Hindlimb muscle (tissue), 1 donor: ENCODE measurements at regions not wholly inside any gene's neighbourhood (a gene's known extent, or its start where the extent isn't known, plus 50 kb on each side); places are given as distances from the start of the nearest gene placed in this dataset.
"Not testable (repeated sequence)": the region's sequence is repeated elsewhere in the genome, so short reads cannot be mapped to it uniquely, and the experiment has no call there.

Source experiments
- DNase-seq: peaks from one replicate; pipeline ENCODE4 v3.0.0-alpha.2; 2013

DNA sequence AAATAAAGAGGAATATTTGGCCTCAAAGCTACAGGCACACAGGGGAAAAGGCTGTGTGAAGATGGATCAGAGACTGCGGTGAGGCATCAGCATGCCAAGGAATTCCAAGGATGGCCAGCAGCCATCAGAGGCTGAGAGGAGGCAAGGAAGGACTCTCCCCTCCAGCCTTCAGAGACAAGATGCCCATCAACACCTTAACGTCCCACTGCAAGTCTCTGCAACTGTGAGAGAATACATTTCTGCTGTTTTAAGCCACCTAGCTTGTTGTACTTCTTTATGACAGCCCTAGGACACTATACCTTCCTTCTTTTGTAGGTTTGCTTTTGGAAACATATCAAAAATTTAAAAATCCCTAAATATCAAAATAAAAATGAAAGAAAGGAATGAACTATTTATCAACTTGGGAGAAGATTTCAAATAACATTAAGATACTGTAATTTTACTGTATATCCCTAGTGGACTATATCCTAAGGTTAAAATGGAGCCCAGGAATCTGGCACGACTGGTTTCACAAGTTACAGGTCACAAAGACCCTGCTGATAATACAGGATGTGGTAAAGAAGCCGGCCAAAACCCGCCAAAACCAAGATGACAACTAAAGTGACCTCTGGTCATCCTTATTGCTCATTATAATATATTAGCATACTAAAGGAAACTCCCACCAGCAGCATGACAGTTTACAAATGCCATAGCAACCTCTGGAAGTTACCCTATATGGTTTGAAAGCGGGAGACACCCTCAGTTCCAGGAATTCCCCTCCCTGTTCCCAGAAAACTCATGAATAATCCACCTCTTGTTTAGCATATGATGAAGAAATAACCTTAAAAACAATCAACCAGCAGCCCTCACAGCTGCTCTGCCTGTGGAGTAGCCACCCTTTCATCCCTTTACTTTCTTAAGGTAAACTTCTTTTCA, 185.2 kb downstream of the AVL9 start:
- no peak for DNase-seq

DNA sequence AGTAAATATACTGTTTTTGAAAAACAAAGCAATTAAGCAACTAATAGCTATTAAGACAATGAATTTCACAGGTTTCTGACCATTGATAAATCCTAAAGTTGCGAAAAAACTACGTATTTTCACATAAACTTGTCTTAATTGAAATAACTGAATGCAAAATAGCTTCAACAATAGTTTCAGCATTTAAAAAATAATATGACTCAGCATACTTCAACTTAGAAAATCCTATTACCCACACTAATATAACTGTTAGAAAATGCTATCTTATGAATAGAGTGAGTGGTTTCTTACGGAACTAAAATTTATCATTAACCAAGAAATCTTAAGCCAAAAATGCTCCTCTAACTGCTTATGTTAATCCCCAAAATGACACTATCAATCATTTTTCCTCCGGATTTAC, 183.9 kb downstream of the AVL9 start:
- DNase-seq = no peak

DNA sequence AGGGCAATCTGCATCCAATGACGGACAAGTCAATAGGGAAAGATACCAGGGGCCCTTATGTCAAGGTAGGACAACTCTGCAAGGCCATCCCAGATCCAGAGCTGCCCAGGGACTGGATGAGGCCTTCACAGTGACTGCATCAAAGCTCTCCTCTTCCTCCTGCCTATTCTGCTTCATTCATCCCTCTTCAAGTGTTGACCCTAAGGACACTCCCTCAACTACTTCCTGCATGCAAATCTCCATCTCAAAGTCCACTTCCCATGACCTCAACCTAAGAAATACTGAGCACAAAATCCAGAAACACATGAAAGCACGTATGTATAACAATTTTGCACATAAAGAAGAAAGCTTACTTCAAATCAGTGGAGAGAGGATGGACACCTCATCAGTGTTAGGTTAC, 182.3 kb downstream of the AVL9 start:
- DNase-seq = no peak

DNA sequence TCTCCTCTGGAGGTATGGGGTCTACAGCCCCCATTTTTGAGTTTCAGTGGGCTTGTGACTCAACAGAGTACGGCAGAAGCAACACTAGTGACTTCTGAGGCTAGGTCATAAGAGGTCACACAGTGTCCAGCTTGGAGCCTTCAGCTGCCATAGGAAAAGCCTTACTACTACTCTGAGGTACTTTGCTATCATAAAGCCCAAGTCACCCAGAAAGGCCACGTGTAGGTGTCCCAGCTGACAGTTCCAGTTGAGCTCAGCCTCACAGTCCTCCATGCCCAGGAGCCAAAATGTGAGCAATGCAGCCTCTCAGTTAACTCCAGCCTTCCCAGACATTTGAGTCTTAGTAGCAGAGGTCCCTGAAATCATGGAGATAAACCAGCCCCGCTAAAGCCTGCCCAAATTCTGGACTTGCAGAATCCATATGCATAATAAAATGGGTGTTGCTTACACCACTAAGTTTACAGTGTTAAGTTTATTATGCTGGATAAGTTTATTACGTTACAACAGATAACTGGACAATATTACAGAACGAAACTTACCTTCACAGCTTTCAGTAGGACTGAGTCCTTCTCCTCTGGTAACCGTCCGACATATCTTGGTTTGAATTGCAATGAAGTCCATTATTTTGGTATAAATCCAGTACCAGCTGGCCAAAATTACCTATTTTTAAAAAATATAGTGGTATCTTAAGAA, 181.1 kb downstream of the AVL9 start:
- no peak for DNase-seq

DNA sequence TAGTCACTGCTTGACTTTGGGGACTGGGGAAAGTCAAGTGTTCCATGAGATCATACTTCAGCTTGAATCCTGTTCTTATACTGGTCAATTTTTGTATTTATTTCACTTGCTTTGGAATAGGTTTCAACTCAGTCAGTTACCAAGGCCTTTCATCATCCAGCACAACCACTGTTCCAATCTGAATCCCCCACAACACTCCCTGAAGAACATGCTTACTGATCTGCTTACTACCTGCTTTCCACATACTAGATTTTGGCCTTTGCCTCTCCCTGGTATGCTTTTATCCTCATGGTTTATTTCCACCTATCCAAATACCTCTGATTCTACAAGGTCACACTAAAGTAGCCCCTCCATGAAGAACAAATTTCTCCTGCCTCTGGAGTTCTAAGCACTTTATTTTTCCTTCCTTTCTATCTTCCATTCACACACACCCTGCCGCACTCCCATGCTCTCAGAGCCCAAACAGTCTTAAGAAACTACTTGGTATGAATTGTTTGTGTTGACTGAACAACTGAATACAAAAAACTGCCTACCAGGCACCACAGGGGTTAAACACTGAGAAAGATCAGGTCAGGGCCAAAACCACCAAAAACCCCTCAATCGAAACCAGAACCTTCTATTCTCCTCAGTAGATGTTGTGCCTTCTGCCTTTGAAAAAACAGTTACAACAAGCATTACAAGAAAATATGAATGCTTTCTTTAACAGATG, 178.1 kb downstream of the AVL9 start:
- DNase-seq = no peak

DNA sequence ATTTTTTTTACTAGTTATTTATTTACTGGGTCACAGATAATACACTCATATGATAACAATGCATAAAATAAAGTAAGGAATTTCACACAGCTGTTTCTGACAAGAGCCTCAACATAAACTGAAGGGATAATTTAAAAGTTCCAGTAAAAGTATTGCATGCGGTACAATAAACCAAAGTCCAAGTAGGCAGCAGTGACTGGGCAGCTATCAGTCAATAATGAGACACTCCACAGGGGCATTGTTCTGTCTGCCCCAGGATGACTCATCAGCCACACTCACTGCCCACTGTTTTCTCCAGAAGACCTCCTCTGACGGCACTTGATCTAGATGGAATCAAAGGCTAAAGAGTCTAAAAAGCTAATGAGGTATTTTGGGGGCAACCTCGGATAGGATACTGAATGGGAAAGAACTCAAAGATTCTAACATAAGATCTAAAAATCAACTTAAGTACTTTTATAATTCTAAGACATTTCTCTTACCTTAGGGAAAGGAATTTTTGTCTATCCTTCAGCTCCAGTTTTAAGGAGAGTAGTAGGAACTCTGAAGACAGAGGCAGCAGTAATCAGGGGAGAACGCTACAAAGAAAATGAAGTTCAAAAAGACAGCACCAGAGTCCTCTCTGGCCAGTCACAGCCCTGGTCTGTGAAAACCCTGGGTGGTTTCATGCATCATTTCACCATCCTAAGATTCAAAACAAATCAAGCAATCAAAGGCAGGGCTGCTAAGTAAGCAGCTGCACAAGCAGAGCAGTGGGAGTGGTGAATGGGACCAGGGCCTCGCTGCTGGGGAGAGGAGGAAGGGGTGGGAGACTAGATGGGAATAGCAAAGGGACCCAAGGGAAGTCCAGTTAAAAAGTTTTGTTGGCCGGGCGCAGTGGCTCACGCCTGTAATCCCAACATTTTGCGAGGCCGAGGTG, 175.1 kb downstream of the AVL9 start:
- no peak for DNase-seq

DNA sequence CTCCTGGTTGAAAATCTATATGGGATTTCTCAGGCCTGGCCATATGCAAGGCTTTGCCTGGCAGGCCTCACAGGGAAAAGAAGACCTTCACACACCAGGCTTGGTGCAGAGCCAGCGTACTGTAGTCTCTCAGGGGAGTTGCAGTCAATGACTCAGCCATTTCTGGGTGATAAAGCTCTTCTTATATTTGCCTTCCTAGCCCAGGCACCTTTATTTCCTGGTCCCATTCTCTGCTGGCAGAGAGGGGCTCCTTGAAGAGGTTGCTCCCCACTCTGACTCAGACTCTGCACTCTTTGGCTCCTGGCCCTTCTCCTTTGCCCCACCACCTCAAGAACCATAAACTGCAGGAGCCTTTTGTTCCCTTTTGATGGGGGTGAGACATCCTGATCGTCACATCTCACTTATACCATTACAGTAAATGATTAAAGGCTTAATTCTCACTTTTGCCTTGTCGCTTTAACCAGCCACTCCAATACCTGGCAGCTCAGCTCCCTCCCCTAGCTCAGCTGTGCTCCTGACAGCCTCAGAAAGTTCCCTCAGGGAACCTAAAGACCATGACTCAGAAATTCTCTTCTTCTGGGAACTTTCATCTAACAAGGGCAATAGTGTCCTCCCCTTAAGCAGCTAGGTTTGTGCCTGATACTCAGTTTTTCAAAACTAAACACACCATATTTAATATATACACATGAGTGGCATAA, 174.0 kb downstream of the AVL9 start:
- DNase-seq = not testable (repeated sequence)

DNA sequence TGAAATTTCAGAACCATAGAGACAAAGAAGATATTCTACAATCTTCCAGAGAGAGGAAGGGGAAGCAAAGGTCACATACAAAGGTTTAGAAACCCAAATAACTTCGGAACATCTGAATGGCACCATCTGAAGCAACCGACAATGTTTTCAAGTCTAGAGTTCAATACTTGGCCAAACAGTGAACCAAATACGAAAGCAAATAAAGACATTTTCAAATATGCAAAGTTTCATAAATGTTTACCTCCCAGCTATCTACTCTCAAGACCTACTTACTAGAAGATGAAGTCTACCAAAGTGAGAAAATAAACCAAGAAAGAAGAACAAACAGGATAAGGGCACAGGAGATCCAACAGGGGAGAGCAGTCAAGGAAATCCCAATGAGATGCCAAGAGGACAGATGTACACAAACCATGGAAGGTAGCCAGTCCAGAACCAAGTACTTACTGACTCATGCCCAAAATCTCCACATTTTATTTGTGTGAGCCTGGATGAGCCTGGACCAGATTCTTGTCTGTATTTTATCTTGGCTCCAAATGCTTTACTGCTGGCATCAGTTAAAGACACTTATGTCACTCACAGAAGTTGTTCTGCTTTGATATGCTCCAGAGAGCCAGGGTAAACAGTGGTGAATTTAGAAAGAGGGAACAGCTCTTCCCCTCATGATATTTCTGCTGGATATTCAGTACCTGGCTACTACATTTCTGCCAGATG, 173.3 kb downstream of the AVL9 start:
- DNase-seq = not testable (repeated sequence)

DNA sequence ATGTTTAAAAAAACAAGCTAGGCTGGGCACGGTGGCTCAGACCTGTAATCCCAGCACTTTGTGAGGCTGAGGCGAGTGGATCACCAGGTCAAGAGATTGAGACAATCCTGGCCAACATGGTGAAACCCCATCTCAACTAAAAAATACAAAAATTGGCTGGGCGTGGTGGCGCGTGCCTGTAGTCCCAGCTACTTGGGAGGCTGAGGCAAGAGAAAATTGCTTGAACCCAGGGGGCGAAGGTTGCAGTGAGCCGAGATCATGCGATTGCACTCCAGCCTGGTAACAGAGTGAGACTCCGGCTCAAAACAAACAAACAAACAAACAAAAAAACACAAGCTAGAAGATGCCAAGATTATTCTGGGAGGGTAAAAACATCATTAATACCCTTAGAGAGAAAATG, 172.3 kb downstream of the AVL9 start:
- DNase-seq = not testable (repeated sequence)

DNA sequence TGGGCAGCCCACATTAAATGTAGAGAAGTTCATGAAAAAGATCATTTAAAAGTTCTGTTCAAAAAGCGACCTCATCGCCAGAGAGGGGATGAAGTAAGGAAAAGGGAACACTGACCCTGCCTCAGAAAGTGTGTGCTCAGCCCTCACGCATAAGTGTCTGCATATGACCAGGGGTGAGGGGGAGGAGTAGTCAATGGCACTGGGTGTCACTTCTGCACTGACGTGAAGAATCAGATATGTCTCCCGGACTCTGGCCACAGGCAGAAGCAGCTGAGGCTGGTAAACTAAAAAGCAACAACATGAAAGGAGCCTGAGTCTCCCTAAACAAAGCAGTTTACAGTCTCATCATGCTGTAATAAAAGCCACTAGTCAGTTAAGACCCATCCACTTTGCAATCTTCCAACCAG, 168.5 kb downstream of the AVL9 start:
- not testable (repeated sequence) for DNase-seq

DNA sequence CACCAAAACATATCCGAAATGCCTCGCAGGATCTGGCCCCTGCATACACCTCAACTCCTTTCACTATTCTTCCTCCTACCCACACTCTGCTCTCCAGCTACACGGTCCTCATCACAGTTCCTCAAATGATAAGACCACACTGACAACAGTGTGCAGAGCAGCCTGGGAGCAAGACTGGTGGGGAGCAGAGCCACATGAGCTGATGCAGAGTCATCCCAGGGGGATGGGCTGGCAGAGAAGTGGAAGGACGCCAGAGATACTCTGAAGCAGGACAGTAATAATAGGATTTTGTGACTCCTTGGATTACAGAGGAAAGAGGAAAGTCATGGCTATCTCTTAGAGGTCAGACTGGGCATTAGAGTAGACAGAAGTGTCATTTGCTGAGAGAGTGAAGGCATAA, 167.2 kb downstream of the AVL9 start:
- DNase-seq = not testable (repeated sequence)

DNA sequence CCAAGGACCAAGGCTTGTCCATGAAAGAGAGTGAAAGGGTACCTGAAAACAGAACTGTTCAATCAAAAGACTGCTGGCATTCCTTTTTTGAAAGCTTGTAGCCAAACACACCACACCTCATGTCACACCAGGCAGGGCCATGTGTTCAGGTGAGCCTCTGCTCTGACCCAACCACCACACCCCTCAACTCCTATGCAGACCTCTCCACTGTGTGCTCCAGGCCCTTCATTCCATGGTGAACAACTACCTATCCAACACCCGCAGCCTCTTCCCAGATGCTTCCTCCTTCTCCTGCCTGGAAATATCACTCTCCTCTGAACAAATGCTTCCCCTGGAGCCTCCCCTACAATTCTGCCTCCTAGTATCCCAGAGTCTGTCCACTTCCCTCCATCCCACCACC, 166.6 kb downstream of the AVL9 start:
- DNase-seq = no peak

DNA sequence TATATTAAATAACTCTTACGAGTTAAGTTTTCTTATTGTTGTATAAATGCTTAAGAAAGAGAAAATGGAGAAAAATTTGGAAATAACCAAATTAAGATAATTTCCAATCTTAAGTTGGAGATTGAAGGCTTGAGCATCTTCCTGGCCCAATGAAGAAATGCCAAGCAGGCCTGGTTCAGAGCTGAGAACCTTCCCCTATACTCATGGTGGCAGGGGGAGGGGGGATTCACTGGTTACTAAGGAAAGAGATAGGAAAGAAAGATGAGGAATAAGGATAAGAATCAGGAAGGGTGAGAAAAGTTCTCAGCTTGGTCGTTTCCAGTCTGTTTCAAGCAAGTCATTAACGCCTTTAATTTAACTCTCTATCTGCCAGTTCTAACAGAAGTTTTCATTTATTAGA, 166.2 kb downstream of the AVL9 start:
- DNase-seq = no peak

DNA sequence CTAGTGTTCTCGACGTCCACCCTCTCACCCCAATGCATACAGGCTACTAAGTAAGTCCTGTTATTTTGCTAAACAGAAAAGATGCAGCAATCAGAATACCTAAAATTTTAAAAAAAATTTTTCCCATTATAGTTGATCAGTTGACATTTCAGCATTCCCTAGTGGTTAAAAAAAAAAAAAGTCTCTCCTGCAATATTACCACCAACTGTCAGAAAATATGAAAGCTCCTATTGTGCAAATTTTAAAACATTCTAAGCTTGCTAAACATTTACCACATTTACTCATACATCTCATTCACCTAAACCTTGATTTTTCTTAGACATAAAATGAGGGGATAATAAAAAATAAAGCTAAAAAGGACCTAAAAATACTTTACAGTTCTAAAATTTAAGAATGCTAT, 165.6 kb downstream of the AVL9 start:
- DNase-seq = no peak

DNA sequence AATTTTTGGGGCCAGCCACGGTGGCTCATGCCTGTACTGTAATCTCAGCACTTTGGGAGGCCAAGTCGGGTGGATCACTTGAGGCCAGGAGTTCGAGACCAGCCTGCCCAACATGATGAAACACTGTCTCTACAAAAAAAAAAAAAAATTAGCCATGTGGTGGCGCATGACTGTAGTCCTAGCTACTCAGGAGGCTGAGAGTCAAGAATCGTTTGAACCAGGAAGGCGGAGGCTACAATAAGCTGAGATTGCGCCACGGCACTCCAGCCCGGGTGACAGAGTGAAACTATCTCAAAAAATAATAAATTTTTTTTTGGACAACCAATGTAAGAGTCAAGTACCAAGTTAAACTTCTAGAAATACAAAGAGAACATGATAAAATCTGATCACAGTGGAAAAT, 164.6 kb downstream of the AVL9 start:
- DNase-seq = no peak

DNA sequence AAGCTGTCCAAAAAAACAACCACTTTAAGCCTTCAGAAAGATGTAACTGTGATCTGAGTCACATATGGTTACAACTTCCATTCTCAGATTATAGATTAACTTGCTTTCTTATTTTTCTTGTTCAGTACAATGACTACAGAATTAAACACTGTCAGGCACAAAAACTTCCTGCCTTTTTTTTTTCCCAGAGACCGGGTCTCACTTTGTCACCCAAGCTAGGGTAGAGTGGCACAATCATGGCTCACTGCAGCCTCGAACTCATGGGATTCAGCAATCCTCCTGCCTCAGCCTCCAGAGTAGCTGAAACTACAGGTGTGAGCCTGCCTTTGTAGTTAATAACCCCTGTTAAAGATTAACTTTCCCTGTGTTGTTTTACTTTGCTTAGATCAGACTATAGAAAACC, 163.2 kb downstream of the AVL9 start:
- DNase-seq = no peak

DNA sequence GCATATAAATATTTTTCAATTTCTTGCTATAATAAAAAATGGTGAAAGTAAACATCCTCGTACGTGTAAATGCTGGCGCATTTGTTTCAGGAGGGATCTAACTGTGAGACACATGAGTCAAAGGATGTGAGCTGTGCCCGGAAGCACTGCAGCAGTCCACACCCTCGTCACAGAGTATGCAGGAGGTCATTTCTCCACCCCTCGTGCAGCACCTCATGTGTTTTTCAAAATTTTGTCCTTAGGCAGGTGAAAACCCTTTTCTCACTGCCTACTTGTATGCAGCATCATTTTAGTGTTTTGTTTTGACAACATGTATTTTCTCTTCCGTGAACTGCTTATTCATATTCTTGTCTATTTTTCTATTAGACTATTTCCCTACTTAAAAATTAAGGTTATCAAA, 162.7 kb downstream of the AVL9 start:
- DNase-seq = no peak

DNA sequence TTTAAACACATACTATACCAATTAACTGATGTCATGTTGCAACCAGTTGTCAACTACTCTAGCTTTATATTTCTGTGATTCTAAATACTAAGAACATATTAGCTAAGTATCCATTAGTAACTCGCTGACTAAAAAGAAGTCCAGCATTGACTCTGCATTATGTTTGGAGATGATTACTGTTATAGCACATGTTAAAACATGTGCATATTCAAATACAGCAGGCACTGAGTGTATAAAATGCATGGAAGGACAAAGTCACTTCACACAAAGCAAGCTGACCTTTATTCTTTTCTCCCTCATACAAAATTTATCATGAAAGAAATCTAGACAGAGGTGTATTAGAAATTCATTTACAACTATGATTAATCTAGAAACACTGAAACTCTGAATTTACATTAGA, 159.3 kb downstream of the AVL9 start:
- DNase-seq = not testable (repeated sequence)

DNA sequence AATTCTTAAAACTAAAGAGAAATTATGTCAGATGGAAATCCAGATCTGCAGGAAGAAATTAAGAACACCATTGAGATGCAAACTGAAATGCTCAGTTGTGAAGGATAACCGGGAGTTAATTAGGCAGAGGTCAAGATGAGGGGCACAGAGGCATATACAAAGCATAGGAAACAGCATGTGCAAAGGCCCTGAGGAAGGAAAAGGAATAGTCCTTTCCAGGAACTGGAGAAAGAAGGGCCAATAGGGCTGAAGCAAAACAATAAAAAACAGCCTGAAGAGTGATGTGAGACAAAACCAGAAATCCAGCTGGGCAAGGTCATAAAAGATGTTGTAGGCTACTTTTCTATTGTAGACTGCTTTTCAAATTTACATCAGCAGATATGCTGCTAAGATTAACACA, 155.1 kb downstream of the AVL9 start:
- DNase-seq = not testable (repeated sequence)

DNA sequence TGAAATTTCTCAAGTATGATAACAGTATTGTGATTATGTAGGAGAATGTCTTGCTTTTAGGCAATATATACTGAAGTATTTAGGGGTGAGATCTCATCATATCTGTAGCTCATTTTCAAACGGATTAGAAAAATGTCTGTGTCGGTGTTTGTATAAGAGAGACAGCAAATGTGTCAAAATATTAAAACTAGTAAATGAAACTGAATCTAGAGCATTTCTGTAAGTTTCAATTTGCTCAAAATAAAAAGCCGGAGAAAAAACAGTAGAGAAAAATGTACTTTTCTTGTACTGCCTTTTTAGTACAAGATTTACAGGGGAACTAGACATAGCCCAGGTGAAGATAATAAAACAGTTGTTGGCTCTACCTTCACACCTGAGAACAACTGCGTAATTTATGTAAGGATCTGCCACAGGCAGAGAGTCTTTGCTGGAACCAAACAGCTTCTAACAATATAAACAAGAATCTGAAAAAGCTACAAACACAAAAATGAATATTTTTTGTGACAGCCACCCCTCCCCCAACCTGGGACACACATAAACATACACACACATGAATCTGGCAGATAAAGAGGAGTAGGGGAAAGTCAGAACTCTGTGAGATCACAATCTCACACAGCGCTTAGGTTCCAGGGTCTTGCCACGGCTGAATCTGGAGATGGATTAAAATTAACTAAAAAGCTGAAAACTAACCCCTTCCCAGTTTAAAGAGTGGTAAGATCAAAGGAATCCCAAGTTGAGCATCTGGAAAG, 153.3 kb downstream of the AVL9 start:
- DNase-seq = no peak
